Esophagus squamous epithelium (tissue), 5 donors: ENCODE measurements at regions not wholly inside any gene's neighbourhood (a gene's known extent, or its start where the extent isn't known, plus 50 kb on each side); places are given as distances from the start of the nearest gene placed in this dataset.
"Not testable (repeated sequence)": the region's sequence is repeated elsewhere in the genome, so short reads cannot be mapped to it uniquely, and the experiment has no call there.

Experiments used
- DNase-seq: peaks from one replicate; lab custom pipeline; 2025; lab: John Stamatoyannopoulos, UW
- H3K27ac ChIP-seq, 4 donors: fragments of 200-600 bp; sonication (generic); one replicate each; pipeline ENCODE4 v1.5.1; 2016 to 2019; ENCODE audit warnings: mild to moderate bottlenecking in 1 of 4
- H3K27me3 ChIP-seq, 4 donors: fragments of 200-600 bp; sonication (generic); 1 replicate in 3 of 4; 2 replicates in 1 of 4; pipeline versions ENCODE4 v1.5.1 to v1.6.0; 2017 to 2021; ENCODE audit warnings: antibody characterized with exemption in 1 of 4
- H3K36me3 ChIP-seq, 3 donors: fragments of 200-600 bp; sonication (generic); one replicate each; pipeline ENCODE4 v1.5.1; 2016 to 2019
- H3K4me1 ChIP-seq, 3 donors: fragments of 200-600 bp; sonication (generic); one replicate each; pipeline ENCODE4 v1.5.1; 2017 to 2019
- H3K4me3 ChIP-seq, 4 donors: fragments of 200-600 bp; sonication (generic); 1 replicate in 3 of 4; 2 replicates in 1 of 4; pipeline ENCODE4 v1.5.1; 2016 to 2019; ENCODE audit warnings: mild to moderate bottlenecking in 2 of 4, moderate library complexity in 1 of 4
- H3K9me3 ChIP-seq, 3 donors: fragments of 200-600 bp; sonication (generic); one replicate each; pipeline ENCODE4 v1.5.1; 2016 to 2019
- POLR2A ChIP-seq, 4 donors: fragments of 450-650 bp; IDR thresholded peaks; one replicate each; pipeline ENCODE4 v1.6.1; 2017; ENCODE audit warnings: antibody characterized with exemption in 4 of 4, mild to moderate bottlenecking in 4 of 4, moderate library complexity in 3 of 4
- WGBS, 2 donors: methylation state at CpG; one replicate each; pipeline ENCODE4 v1.1.5; 2018; 5-methylcytosine and 5-hydroxymethylcytosine counted together
- intact Hi-C: fragments of 100-400 bp; cut with DNase I; formaldehyde crosslinking; loops from one replicate; pipeline ENCODE4 v1.15.0; 2022
- TF ChIP-seq, protein P1 (sequence below), 6 experiments: fragments of 450-650 bp in 4 of 6; fragments of 200-600 bp in 2 of 6; sonication (generic) in 2 of 6; IDR thresholded peaks; one replicate each; pipeline ENCODE4 v1.5.1; 2016 to 2019; ENCODE audit warnings: antibody characterized with exemption in 6 of 6, mild to moderate bottlenecking in 4 of 6, moderate library complexity in 4 of 6
- donor health status: DM: yes; HTN: yes; CAD: no.

DNA sequence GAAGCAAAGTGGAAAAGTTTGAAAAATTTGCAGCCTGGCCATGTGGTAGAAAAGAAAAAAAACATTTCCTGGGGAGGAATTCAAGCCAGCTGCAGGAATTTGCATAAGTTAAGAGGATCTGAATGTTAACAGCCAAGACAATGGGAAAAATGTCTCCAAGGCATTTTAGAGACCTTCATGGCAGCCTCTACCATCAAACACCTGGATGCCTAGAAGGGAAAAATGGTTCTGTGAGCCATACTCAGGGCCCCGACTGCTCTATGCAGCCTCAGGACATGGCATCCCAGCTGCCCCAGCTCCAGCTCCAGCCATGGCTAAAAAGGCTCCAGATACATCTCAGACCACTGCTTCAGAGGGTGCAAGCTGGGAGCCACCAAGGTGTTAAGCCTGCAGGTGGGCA lies 149.1 kb upstream of the SOX6 start:
- no peak overlapping the region for H3K4me3 ChIP-seq
- no peaks in the 10 kb centered on the region for H3K36me3 ChIP-seq
- peaks cover 0 to 6% (median 0%) of the 10 kb centered on the region in 3 donors for H3K4me1 ChIP-seq
- H3K9me3 ChIP-seq: peaks cover 0 to 29% (median 4%) of the 10 kb centered on the region in 3 donors
- DNase-seq: no peak
- intact Hi-C loops: no loop called here
- no peak overlapping the region for H3K27ac ChIP-seq
- no peaks in the 10 kb centered on the region for H3K27me3 ChIP-seq
- 64 to 67% methylated on average over 1 of the region's 1 CpG for WGBS, 2 donors
- TF ChIP-seq POLR2A (IDR thresholded peaks at IDR 0.05): no peak
- TF ChIP-seq, protein P1, sequence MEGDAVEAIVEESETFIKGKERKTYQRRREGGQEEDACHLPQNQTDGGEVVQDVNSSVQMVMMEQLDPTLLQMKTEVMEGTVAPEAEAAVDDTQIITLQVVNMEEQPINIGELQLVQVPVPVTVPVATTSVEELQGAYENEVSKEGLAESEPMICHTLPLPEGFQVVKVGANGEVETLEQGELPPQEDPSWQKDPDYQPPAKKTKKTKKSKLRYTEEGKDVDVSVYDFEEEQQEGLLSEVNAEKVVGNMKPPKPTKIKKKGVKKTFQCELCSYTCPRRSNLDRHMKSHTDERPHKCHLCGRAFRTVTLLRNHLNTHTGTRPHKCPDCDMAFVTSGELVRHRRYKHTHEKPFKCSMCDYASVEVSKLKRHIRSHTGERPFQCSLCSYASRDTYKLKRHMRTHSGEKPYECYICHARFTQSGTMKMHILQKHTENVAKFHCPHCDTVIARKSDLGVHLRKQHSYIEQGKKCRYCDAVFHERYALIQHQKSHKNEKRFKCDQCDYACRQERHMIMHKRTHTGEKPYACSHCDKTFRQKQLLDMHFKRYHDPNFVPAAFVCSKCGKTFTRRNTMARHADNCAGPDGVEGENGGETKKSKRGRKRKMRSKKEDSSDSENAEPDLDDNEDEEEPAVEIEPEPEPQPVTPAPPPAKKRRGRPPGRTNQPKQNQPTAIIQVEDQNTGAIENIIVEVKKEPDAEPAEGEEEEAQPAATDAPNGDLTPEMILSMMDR (IDR thresholded peaks at IDR 0.05): no peak

DNA sequence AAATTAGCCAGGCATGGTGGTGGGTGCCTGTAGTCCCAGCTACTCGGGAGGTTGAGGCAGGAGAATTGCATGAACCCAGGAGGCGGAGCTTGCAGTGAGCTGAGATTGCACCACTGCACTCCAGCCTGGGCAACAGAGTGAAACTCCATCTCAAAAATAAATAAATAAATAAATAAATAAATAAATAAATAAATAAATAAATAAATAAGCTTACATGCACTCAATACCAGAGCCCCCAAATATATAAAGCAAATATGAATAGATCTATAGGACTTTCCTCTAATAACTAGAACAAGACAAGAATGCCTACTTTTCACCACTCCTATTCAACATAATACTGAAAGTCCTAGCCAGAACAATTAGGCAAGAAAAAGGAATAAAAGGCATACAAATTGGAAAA lies 147.5 kb upstream of the SOX6 start:
- H3K27me3 ChIP-seq, DNase-seq, H3K36me3 ChIP-seq, H3K27ac ChIP-seq, H3K4me1 ChIP-seq, intact Hi-C loops, H3K4me3 ChIP-seq: not testable (repeated sequence)
- WGBS, 2 donors: 94 to 100% methylated on average over 2 of the region's 2 CpGs
- peaks cover 0 to 29% (median 4%) of the 10 kb centered on the region in 3 donors for H3K9me3 ChIP-seq

DNA sequence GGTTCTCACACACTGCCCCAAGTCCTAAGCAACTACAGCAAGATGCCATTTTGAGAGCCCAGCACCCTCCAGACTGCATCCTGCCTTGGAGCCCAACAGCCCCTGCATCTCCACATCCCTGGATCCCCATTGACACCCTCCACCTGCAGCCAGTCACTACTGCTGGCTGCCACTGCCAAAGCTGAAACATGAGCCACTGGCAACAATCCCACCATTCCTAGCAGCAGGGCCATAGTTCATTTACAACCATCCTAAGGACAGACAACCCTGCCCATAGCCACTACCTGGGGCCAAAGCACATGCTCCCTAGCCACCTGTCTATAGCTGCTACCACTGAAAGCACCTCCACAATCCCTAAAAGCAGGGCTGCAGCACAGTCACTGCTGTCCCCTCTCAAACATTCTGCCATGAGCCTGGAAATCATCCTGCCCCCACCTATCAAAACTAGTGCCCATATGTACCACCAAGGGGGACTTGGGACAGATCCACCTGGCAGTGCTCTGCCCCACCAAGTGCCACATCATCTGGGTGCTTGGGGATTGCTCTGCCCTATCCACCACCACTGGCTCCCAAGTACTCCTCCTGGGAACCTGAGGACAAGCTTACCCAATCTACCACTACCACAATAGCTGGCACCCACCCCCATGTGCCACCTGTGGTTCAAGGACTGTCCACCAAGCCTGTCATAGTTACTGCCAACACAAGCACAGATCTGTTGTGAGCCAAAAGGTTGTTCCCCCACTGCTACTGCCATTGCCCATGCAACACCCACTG lies 138.8 kb upstream of the SOX6 start:
- intact Hi-C loops: no loop called here
- H3K27ac ChIP-seq: no peak overlapping the region
- H3K4me3 ChIP-seq: no peak overlapping the region
- no peaks in the 10 kb centered on the region for H3K4me1 ChIP-seq
- H3K27me3 ChIP-seq: no peaks in the 10 kb centered on the region
- TF ChIP-seq POLR2A (IDR thresholded peaks at IDR 0.05): no peak
- TF ChIP-seq, protein P1 (IDR thresholded peaks at IDR 0.05): no peak
- DNase-seq: no peak
- no peaks in the 10 kb centered on the region for H3K9me3 ChIP-seq
- no peaks in the 10 kb centered on the region for H3K36me3 ChIP-seq

DNA sequence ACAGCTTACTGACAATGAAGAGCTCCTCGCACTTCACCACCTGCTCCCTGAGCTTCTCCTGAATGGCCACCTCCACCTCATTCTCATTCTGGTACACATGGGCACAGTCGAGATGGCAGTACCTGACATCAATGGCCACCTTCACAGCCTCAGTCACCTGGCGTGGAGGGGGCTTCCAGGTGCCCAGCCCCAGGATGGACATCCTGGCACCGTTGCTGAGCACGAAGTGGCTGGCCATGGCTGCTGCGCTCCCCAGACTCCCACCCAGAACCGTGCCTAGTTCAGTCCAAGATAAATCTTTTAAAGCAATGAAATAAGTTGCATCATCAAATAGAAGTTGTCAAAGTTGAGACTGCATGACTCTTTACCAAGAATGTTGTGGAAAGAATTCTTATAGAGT lies 128.1 kb upstream of the SOX6 start:
- 84 to 92% methylated on average over 7 of the region's 7 CpGs for WGBS, 2 donors
- Histone ChIP-seq H3K4me3 (no peak overlapping the region), H3K9me3 (no peaks in the 10 kb centered on the region), H3K27me3 (no peaks in the 10 kb centered on the region), H3K36me3 (no peaks in the 10 kb centered on the region), H3K27ac (no peak overlapping the region), H3K4me1 (no peaks in the 10 kb centered on the region)
- intact Hi-C loops: no loop called here
- no peak for DNase-seq
- no peak for TF ChIP-seq POLR2A (IDR thresholded peaks at IDR 0.05)
- TF ChIP-seq, protein P1 (IDR thresholded peaks at IDR 0.05): no peak

DNA sequence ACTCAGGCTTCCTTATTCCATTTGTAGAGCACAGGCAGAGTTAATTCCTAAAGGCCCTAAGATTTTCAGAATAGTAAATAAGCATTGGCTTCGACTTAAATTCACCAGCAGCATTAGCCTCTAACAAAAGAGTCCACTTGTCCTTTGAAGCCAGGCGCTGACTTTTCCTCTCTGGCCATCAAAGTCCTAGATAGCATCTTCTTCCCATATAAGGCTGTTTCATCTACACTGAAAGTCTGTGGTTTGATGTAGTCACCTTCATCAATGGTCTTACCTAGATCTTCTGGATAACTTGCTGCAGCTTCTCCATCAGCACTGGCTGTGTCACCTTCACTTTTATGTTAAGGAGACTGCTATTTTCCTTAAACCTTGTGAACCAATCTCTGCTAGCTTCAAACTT lies 118.3 kb upstream of the SOX6 start:
- WGBS, 2 donors: 87 to 92% methylated on average over 2 of the region's 2 CpGs
- H3K27me3 ChIP-seq: no peaks in the 10 kb centered on the region
- no peak for DNase-seq
- peaks cover 0 to 4% (median 0%) of the 10 kb centered on the region in 3 donors for H3K36me3 ChIP-seq
- H3K4me3 ChIP-seq: no peak overlapping the region
- TF ChIP-seq, protein P1 (IDR thresholded peaks at IDR 0.05): no peak
- H3K9me3 ChIP-seq: no peaks in the 10 kb centered on the region
- intact Hi-C loops: no loop called here
- H3K4me1 ChIP-seq: peaks cover 0 to 6% (median 0%) of the 10 kb centered on the region in 3 donors
- H3K27ac ChIP-seq: no peak overlapping the region
